Hepatocyte (in vitro differentiated cells): ENCODE measurements at regions not wholly inside any gene's neighbourhood (a gene's known extent, or its start where the extent isn't known, plus 50 kb on each side); places are given as distances from the start of the nearest gene placed in this dataset.

ENCODE experiments used
- DNase-seq: peaks from one replicate; pipeline ENCODE4 v3.0.0-alpha.2; 2016; ENCODE audit warnings: low spot score
- H2AFZ ChIP-seq: fragments of 200-600 bp; sonication (generic); 2 replicates; pipeline ENCODE4 v1.6.0; 2016; ENCODE audit warnings: antibody characterized with exemption, mild to moderate bottlenecking
- H3K27ac ChIP-seq: fragments of 200-600 bp; sonication (generic); 2 replicates; pipeline ENCODE4 v1.5.1; 2016; ENCODE audit warnings: mild to moderate bottlenecking
- H3K27me3 ChIP-seq: fragments of 200-600 bp; sonication (generic); 2 replicates; pipeline ENCODE4 v1.6.1; 2016
- H3K36me3 ChIP-seq: fragments of 200-600 bp; sonication (generic); replicated peaks from 2 replicates; pipeline ENCODE4 v1.5.1; 2016; ENCODE audit warnings: low read depth; ENCODE audit not compliant: insufficient read depth
- H3K4me1 ChIP-seq: fragments of 200-600 bp; sonication (generic); 2 replicates; pipeline ENCODE4 v1.5.1; 2016; ENCODE audit warnings: mild to moderate bottlenecking, moderate library complexity; ENCODE audit not compliant: insufficient read depth
- H3K4me2 ChIP-seq: fragments of 200-600 bp; sonication (generic); 2 replicates; pipeline ENCODE4 v1.6.0; 2016
- H3K4me3 ChIP-seq: fragments of 200-600 bp; sonication (generic); 2 replicates; pipeline ENCODE4 v1.5.1; 2016; ENCODE audit warnings: mild to moderate bottlenecking
- H3K79me2 ChIP-seq: fragments of 200-600 bp; sonication (generic); 2 replicates; pipeline ENCODE4 v1.6.0; 2017; ENCODE audit warnings: mild to moderate bottlenecking
- H3K9me2 ChIP-seq: fragments of 200-600 bp; sonication (generic); replicated peaks from 2 replicates; pipeline ENCODE4 v1.6.0; 2017; ENCODE audit warnings: mild to moderate bottlenecking; ENCODE audit not compliant: insufficient read depth
- H3K9me3 ChIP-seq: fragments of 200-600 bp; sonication (generic); 2 replicates; pipeline ENCODE4 v1.5.1; 2016; ENCODE audit warnings: low read depth, mild to moderate bottlenecking
- H4K20me1 ChIP-seq: fragments of 200-600 bp; sonication (generic); 2 replicates; pipeline ENCODE4 v1.6.0; 2016; ENCODE audit warnings: mild to moderate bottlenecking; ENCODE audit not compliant: insufficient read depth, poor library complexity, severe bottlenecking
- CTCF ChIP-seq: fragments of 200-600 bp; sonication (generic); IDR thresholded peaks from 2 replicates; pipeline ENCODE4 v1.5.1; 2016; ENCODE audit warnings: antibody characterized with exemption, mild to moderate bottlenecking; ENCODE audit not compliant: poor library complexity
- EZH2 ChIP-seq: fragments of 200-600 bp; sonication (generic); IDR thresholded peaks from 2 replicates; pipeline ENCODE4 v1.6.1; 2016; ENCODE audit warnings: antibody characterized with exemption, mild to moderate bottlenecking, borderline replicate concordance
- EZH2phosphoT487 ChIP-seq: fragments of 200-600 bp; sonication (generic); IDR thresholded peaks from one replicate; pipeline ENCODE4 v1.6.1; 2018; ENCODE audit warnings: antibody characterized with exemption, mild to moderate bottlenecking, low read depth, moderate library complexity; ENCODE audit not compliant: unreplicated experiment, severe bottlenecking
- WGBS: methylation state at CpG from one replicate; pipeline ENCODE4 v1.1.6; 2016; ENCODE audit warnings: low lambda C conversion rate; ENCODE audit errors: missing lambda C conversion rate; 5-methylcytosine and 5-hydroxymethylcytosine counted together

DNA sequence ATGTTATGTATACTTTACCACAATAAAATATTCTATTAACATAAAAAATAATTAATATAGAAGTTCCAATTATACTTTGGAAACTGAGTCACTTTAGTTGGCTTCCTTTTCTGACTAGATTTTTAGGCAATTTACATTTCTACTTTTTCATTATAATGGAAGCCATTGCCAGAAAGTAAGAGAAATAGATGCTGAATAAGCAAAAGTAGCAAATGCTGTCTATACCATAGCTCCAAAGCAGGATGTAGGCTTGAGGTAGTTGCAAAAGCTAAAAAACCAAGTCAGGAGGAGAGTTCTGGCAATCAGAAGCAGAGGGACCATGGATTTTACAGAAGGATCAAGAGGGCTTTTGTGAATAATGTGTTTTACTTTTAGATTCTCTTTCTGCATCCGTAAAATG is 262.4 kb upstream of the TMEM229A start:
- H3K4me3 ChIP-seq: no peak overlapping the region
- no peaks in the 10 kb centered on the region for H3K36me3 ChIP-seq
- no peaks in the 10 kb centered on the region for H3K9me3 ChIP-seq
- no peaks in the 10 kb centered on the region for H3K79me2 ChIP-seq
- H3K4me2 ChIP-seq: no peak overlapping the region
- no peaks in the 10 kb centered on the region for H3K27me3 ChIP-seq
- no peak overlapping the region for H3K27ac ChIP-seq
- H2AFZ ChIP-seq: no peak overlapping the region
- no peaks in the 10 kb centered on the region for H3K4me1 ChIP-seq
- no peaks in the 10 kb centered on the region for H4K20me1 ChIP-seq
- WGBS: 88% methylated on average over 1 of the region's 1 CpG
- DNase-seq: no peak
- no peak for TF ChIP-seq EZH2
- TF ChIP-seq EZH2phosphoT487: no peak
- no peak for TF ChIP-seq CTCF
- H3K9me2 ChIP-seq: no peaks in the 10 kb centered on the region

DNA sequence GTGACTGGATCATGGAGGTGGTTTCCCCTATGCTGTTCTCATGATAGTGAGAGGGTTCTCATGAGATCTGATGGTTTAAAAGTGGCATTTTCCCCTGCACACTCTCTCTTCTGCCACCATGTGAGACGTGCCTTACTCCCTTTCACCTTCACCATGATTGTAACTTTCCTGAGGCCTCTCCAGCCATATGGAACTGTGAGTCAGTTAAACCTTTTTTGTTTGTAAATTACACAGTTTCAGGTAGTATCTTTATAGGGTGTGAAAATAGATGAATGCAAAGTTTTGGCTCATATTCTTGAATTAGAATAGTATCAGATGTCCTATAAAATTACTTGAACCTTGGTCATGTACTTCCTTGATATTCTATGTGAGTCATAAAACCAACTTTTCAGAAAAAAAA is 252.1 kb upstream of the TMEM229A start:
- WGBS: 75% methylated on average over 1 of the region's 1 CpG
- H3K9me3 ChIP-seq: no peaks in the 10 kb centered on the region
- TF ChIP-seq EZH2phosphoT487: no peak
- no peak for TF ChIP-seq EZH2
- no peak for TF ChIP-seq CTCF
- no peaks in the 10 kb centered on the region for H3K9me2 ChIP-seq
- H3K4me1 ChIP-seq: no peaks in the 10 kb centered on the region
- H3K27me3 ChIP-seq: no peaks in the 10 kb centered on the region
- DNase-seq: no peak
- no peak overlapping the region for H2AFZ ChIP-seq
- no peaks in the 10 kb centered on the region for H3K79me2 ChIP-seq
- H4K20me1 ChIP-seq: no peaks in the 10 kb centered on the region
- H3K27ac ChIP-seq: no peak overlapping the region
- no peaks in the 10 kb centered on the region for H3K36me3 ChIP-seq
- no peak overlapping the region for H3K4me3 ChIP-seq
- H3K4me2 ChIP-seq: no peak overlapping the region

DNA sequence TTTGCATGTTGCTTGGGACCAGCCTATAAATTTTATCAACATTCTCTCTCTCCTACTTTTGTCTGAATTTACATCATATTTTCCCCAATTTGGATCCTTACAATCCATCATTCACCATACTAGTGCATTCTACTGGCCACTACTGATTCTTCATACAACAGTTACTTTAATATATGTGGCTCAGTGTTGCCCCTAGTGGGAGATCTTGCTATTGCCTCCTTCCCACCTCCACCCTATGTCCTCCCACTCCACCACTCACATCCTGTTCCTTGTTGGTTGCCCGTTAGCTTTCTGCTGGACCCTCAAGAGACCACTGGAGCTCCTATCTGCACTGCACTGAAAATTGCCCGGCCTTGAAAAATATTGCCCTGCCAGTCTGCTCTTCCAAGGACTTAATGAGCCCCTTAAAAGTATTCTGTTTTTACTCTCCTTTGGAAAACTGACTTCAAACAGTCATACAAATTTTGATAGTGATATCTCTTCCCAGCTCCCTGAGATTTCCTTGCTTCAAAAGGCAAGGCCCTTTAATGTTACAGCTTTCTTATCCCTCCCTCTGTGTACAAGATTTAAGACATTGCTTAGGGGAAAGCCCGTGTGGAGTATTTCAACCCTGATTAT is 243.2 kb upstream of the TMEM229A start:
- H2AFZ ChIP-seq: no peak overlapping the region
- H3K4me1 ChIP-seq: no peaks in the 10 kb centered on the region
- peak; percentile 41 for DNase-seq
- no peaks in the 10 kb centered on the region for H3K9me2 ChIP-seq
- H3K4me2 ChIP-seq: no peak overlapping the region
- H3K27me3 ChIP-seq: no peaks in the 10 kb centered on the region
- H3K4me3 ChIP-seq: no peak overlapping the region
- H3K27ac ChIP-seq: no peak overlapping the region
- H3K9me3 ChIP-seq: no peaks in the 10 kb centered on the region
- no peaks in the 10 kb centered on the region for H3K36me3 ChIP-seq
- no peaks in the 10 kb centered on the region for H4K20me1 ChIP-seq
- WGBS: 66% methylated on average over 3 of the region's 3 CpGs
- TF ChIP-seq CTCF (peak; percentile 33), EZH2 (no peak), EZH2phosphoT487 (no peak)
- no peaks in the 10 kb centered on the region for H3K79me2 ChIP-seq
